HepG2 (cell line): ENCODE measurements at regions not wholly inside any gene's neighbourhood (a gene's known extent, or its start where the extent isn't known, plus 50 kb on each side); places are given as distances from the start of the nearest gene placed in this dataset.

Experiments
- ATAC-seq: fragments of 200-7000 bp; cut with Tn5 transposase; 3 replicates; pipeline ENCODE4 v1.9.1; 2020; ENCODE audit warnings: mild to moderate bottlenecking, moderate library complexity
- BruUV-seq: library from RNA; stranded (reverse); fragments of 400-500 nt; replicated peaks from 2 replicates; lab custom pipeline; 2021; lab: Mats Ljungman, UMichigan
- CTCF ChIA-PET: fragments of 300-600 bp; formaldehyde crosslinking; extraction: SDS; loops from one replicate; lab custom pipeline; 2021; ENCODE audit warnings: low total read pairs, inconsistent platforms, low intra/inter-chr PET ratio; lab: Yijun Ruan, JAX
- POLR2A ChIA-PET: fragments of 350-600 bp; sonication (Branson Sonifier 250); formaldehyde crosslinking; loops from one replicate; lab custom pipeline; 2020; ENCODE audit warnings: antibody characterized with exemption, inconsistent platforms; lab: Yijun Ruan, JAX
- DNase-seq: peaks from one replicate; pipeline ENCODE4 v3.0.0-alpha.2; 2015; ENCODE audit warnings: low spot score
- FAIRE-seq: peaks from 3 replicates; lab custom pipeline; 2011; peaks lifted over from hg19 to GRCh38; lab: Jason Lieb, UNC
- H2AFZ ChIP-seq: one replicate; pipeline ENCODE4 v1.6.1; 2011; ENCODE audit warnings: low read length, inconsistent platforms
- H3K27ac ChIP-seq: fragments of 300-600 bp; 3 replicates; pipeline ENCODE4 v1.8.0; 2011; ENCODE audit warnings: mixed run types, mild to moderate bottlenecking, mixed read lengths, low read length, inconsistent platforms; ENCODE audit not compliant: insufficient read depth; ENCODE audit errors: extremely low read length
- H3K27me3 ChIP-seq, 2 experiments: fragments of 200-600 bp in 1 of 2; 2 replicates in 1 of 2; 3 replicates in 1 of 2; pipeline versions ENCODE4 v1.6.0 to v1.8.0; 2011; ENCODE audit warnings: low read length in 2 of 2, mild to moderate bottlenecking in 2 of 2, moderate library complexity in 2 of 2, inconsistent platforms in 1 of 2; ENCODE audit not compliant: insufficient read depth in 2 of 2, control insufficient read depth in 1 of 2
- H3K36me3 ChIP-seq, 2 experiments: fragments of 200-600 bp in 1 of 2; replicated peaks in 1 of 2; 2 replicates in 1 of 2; 3 replicates in 1 of 2; pipeline versions ENCODE4 v1.5.1 to v1.8.0; 2011; ENCODE audit warnings: low read length in 2 of 2, inconsistent platforms in 1 of 2; ENCODE audit not compliant: insufficient read depth in 2 of 2, control insufficient read depth in 1 of 2
- H3K4me1 ChIP-seq: 2 replicates; pipeline ENCODE4 v1.5.1; 2012; ENCODE audit warnings: low read length, inconsistent platforms; ENCODE audit not compliant: insufficient read depth
- H3K4me2 ChIP-seq: 2 replicates; pipeline ENCODE4 v1.6.0; 2011; ENCODE audit warnings: low read depth, low read length, inconsistent platforms
- H3K4me3 ChIP-seq, 3 experiments: fragments of 200-600 bp in 1 of 3; sonication (generic), shearing (Covaris generic) in 1 of 3; replicated peaks in 1 of 3; 2 replicates each; pipeline ENCODE4 v1.5.1; 2011 to 2016; ENCODE audit warnings: low read length in 3 of 3, inconsistent platforms in 2 of 3, low read depth in 2 of 3, mild to moderate bottlenecking in 2 of 3, control low read depth in 1 of 3, mixed read lengths in 1 of 3; ENCODE audit not compliant: insufficient read depth in 1 of 3
- H3K79me2 ChIP-seq: one replicate; pipeline ENCODE4 v1.6.1; 2011; ENCODE audit warnings: low read length, inconsistent platforms; ENCODE audit not compliant: insufficient read depth
- H3K9ac ChIP-seq: 2 replicates; pipeline ENCODE4 v1.6.0; 2011; ENCODE audit warnings: mild to moderate bottlenecking, low read depth, low read length, inconsistent platforms; ENCODE audit not compliant: insufficient read depth
- H3K9me3 ChIP-seq: 2 replicates; pipeline ENCODE4 v1.5.1; 2012; ENCODE audit warnings: mild to moderate bottlenecking, low read length
- H4K20me1 ChIP-seq: 2 replicates; pipeline ENCODE4 v1.6.0; 2011; ENCODE audit warnings: inconsistent platforms, mild to moderate bottlenecking, low read length, moderate library complexity; ENCODE audit not compliant: insufficient read depth
- FOXA1 ChIP-seq, 2 experiments: fragments of 450-650 bp in 1 of 2; sonication (generic) in 1 of 2; formaldehyde crosslinking in 1 of 2; IDR thresholded peaks; 2 replicates each; pipeline versions ENCODE4 v1.4.0 to v1.6.1; 2016 to 2020; ENCODE audit warnings: missing genetic modification reagents in 1 of 2
- FOXP1 ChIP-seq, 2 experiments: fragments of 450-650 bp in 1 of 2; IDR thresholded peaks; 2 replicates each; pipeline ENCODE4 v1.6.1; 2017 to 2018; ENCODE audit warnings: antibody characterized with exemption in 1 of 2
- GFI1 ChIP-seq: sonication (generic); formaldehyde crosslinking; IDR thresholded peaks from 2 replicates; pipeline ENCODE4 v1.5.0; 2020; ENCODE audit warnings: missing genetic modification reagents, mild to moderate bottlenecking, borderline replicate concordance
- JUND ChIP-seq: sonication (generic); formaldehyde crosslinking; IDR thresholded peaks from 2 replicates; pipeline ENCODE4 v1.8.0; 2022; ENCODE audit warnings: mild to moderate bottlenecking, missing genetic modification reagents
- MYPOP ChIP-seq: sonication (generic); formaldehyde crosslinking; IDR thresholded peaks from 2 replicates; pipeline ENCODE4 v1.8.1; 2023; ENCODE audit warnings: mild to moderate bottlenecking, moderate library complexity, missing genetic modification reagents
- RBFOX2 ChIP-seq: fragments of 200-400 bp; formaldehyde crosslinking; IDR thresholded peaks from 2 replicates; pipeline ENCODE4 v1.6.1; 2017; ENCODE audit warnings: low read depth, mild to moderate bottlenecking, low read length
- STAT5B ChIP-seq: sonication (generic); formaldehyde crosslinking; IDR thresholded peaks from 2 replicates; pipeline ENCODE4 v1.4.0; 2020; ENCODE audit warnings: missing genetic modification reagents
- ZNF646 ChIP-seq: sonication (generic); formaldehyde crosslinking; IDR thresholded peaks from 2 replicates; pipeline ENCODE4 v1.9.0; 2021; ENCODE audit warnings: mild to moderate bottlenecking, missing genetic modification reagents
- WGBS: methylation state at CpG from one replicate; pipeline ENCODE4 v1.1.6; 2017; ENCODE audit warnings: low lambda C conversion rate; 5-methylcytosine and 5-hydroxymethylcytosine counted together
- in situ Hi-C: cut with HindIII; loops from 2 replicates; pipeline ENCODE4 v1.10.0; 2017; ENCODE audit warnings: low pct_unique_long_range_greater_than_20kb; ENCODE audit not compliant: extremely low pct_ligation_motif_present
- intact Hi-C: fragments of 100-400 bp; cut with micrococcal nuclease; formaldehyde crosslinking; loops from one replicate; pipeline ENCODE4 v1.10.0; 2022; ENCODE audit not compliant: unreplicated experiment

GRCh38 chr6:169316651-169317050 lies 63.0 kb upstream of the THBS2 start:
- H2AFZ ChIP-seq, result no peak overlapping the region
- H3K27ac ChIP-seq, result no peak overlapping the region
- peaks cover 1 to 59% of the 10 kb centered on the region in 2 experiments; a peak in 4 of 5 replicates for H3K27me3 ChIP-seq
- no peak overlapping the region for H3K9ac ChIP-seq
- peaks cover 6% of the 10 kb centered on the region; the same call in 1 of the 2 replicates for H3K4me1 ChIP-seq
- no peak overlapping the region for H3K4me3 ChIP-seq
- DNase-seq (no peak), FAIRE-seq (no peak), ATAC-seq (no peak)
- intact Hi-C loops, result no loop called here
- ChIA-PET CTCF (no interaction called here), POLR2A (no interaction called here)
- in situ Hi-C loops, result no loop called here
- H4K20me1 ChIP-seq, result no peaks in the 10 kb centered on the region
- H3K79me2 ChIP-seq, result no peaks in the 10 kb centered on the region
- BruUV-seq, result no TSS peak
- no peaks in the 10 kb centered on the region for H3K9me3 ChIP-seq
- 30% methylated on average over 5 of the region's 5 CpGs for WGBS
- no peak for TF ChIP-seq RBFOX2
- TF ChIP-seq, all 625 proteins: peak for 0
- H3K36me3 ChIP-seq, result no peaks in the 10 kb centered on the region
- H3K4me2 ChIP-seq, result no peak overlapping the region

- Histone ChIP-seq H4K20me1 (no peaks in the 10 kb centered on the region), H3K27ac (no peak overlapping the region), H3K9ac (no peak overlapping the region), H3K4me2 (no peak overlapping the region), H2AFZ (no peak overlapping the region), H3K27me3 (peaks cover 1 to 54% of the 10 kb centered on the region in 2 experiments; a peak in 3 of 5 replicates), H3K9me3 (no peaks in the 10 kb centered on the region), H3K36me3 (no peaks in the 10 kb centered on the region), H3K79me2 (no peaks in the 10 kb centered on the region), H3K4me1 (peaks cover 6% of the 10 kb centered on the region; the same call in 1 of the 2 replicates), H3K4me3 (no peak overlapping the region)
- ChIA-PET CTCF (no interaction called here), POLR2A (no interaction called here)
- intact Hi-C loops, result no loop called here
- no peak for FAIRE-seq
- in situ Hi-C loops, result no loop called here
- DNase-seq, result no peak
- no TSS peak for BruUV-seq
- no peak for ATAC-seq
- WGBS, result 67% methylated on average over 12 of the region's 12 CpGs
- peak; percentile 58; the same call in 1 of the 2 replicates for TF ChIP-seq ZNF646 (CRISPR knock-in tag)
- TF ChIP-seq MYPOP (CRISPR knock-in tag), result no peak
- no peak for TF ChIP-seq JUND (CRISPR knock-in tag)
- peak; percentile 20; the same call in 1 of the 2 replicates for TF ChIP-seq FOXP1 (IDR thresholded peaks at IDR 0.05)
- TF ChIP-seq FOXP1 (CRISPR knock-in tag; IDR thresholded peaks at IDR 0.05), result no peak
- no peak for TF ChIP-seq STAT5B (CRISPR knock-in tag)
- no peak for TF ChIP-seq GFI1
- 0 out of 2 replicates have a peak, but pooled peaks have one; percentile 5 for TF ChIP-seq FOXA1 (IDR thresholded peaks at IDR 0.05)
- no peak for TF ChIP-seq FOXA1 (CRISPR knock-in tag; IDR thresholded peaks at IDR 0.05)
Observed at GRCh38 chr6:169315830-169316614, 62.4 kb upstream of the THBS2 start.
